ENCODE measurements at regions not wholly inside any gene's neighbourhood (a gene's known extent, or its start where the extent isn't known, plus 50 kb on each side); places are given as distances from the start of the nearest gene placed in this dataset.

DNA sequence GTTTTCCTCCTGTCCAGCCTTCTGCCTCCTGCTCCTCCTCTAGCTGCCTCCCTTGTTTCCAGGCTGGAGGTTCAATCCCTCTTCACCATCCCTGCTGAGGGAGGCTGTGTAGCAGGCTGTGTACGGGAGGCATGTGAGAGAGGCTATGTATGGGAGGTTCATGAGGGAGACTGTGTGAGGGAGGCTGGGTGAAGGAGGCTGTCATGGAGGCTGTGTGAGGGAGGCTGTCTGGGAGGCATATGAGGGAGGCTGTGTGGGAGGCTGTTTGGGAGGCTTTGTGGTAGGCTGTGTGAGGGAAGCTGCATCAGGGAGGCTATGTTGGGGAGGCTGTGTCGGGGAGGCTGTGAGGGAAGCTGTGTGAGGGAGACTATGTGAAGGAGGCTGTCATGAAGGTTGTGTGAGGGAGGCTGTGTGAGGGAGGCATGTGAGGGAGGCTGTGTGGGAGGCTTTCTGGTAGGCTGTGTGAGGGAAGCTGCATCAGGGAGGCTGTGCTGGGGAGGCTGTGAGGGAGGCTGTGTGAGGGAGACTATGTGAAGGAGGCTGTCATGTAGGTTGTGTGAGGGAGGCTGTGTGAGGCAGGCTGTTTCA, 123.7 kb upstream of the RNF32 start:
- intact Hi-C loops (cut with micrococcal nuclease) = no loop called here
- H3K9me3 Mint-ChIP-seq (ENCODE audit: insufficient read depth) = peaks cover 4% of the 10 kb centered on the region
- H3K27ac Mint-ChIP-seq = no peak overlapping the region
- Histone ChIP-seq H3K27me3 (replicated peaks in 1 of 4; ENCODE audit: control extremely low read depth in 1 of 4, control insufficient read depth in 3 of 4, insufficient read depth in 4 of 4, low read length in 3 of 4) (no peaks in the 10 kb centered on the region), H3K9ac (ENCODE audit: low read length) (no peak overlapping the region), H3K9me3 (ENCODE audit: control extremely low read depth in 1 of 3, control insufficient read depth in 2 of 3, insufficient read depth in 1 of 3, low read length in 2 of 3) (peaks cover 0 to 18% (median under 1%) of the 10 kb centered on the region in 3 donors), H3K36me3 (replicated peaks in 1 of 2; ENCODE audit: control extremely low read depth in 1 of 2, control insufficient read depth in 1 of 2, extremely low read depth in 1 of 2, insufficient read depth in 2 of 2, low read length in 1 of 2) (no peaks in the 10 kb centered on the region), H3K4me1 (ENCODE audit: control insufficient read depth in 2 of 2, insufficient read depth in 2 of 2, low read length in 2 of 2) (no peaks in the 10 kb centered on the region), H4K20me1 (ENCODE audit: control insufficient read depth, insufficient read depth, low read length, poor library complexity, severe bottlenecking) (no peaks in the 10 kb centered on the region), H3K4me3 (ENCODE audit: control extremely low read depth in 1 of 5, extremely low read depth in 1 of 5, insufficient read depth in 1 of 5, low read depth in 2 of 5, low read length in 4 of 5) (no peak overlapping the region), H3K27ac (ENCODE audit: low read length in 2 of 2) (no peak overlapping the region), H3K4me2 (replicated peaks; ENCODE audit: low read depth, low read length, poor library complexity, severe bottlenecking) (no peak overlapping the region), H2AFZ (ENCODE audit: insufficient read depth, low read depth, low read length, poor library complexity, severe bottlenecking) (no peak overlapping the region), H3K79me2 (ENCODE audit: control insufficient read depth, insufficient read depth, low read length) (no peaks in the 10 kb centered on the region)
- TF ChIP-seq CTCF (IDR thresholded peaks at IDR 0.05) (no peak), EZH2 (IDR thresholded peaks at IDR 0.05; ENCODE audit: borderline replicate concordance, insufficient read depth, low read depth, low read length, poor library complexity, severe bottlenecking) (no peak)
- no peak for ATAC-seq (ENCODE audit: low read depth)
- WGBS (ENCODE audit: insufficient coverage) = 97% methylated on average over 2 of the region's 2 CpGs
- ChIA-PET CTCF (no interaction called here), POLR2A (no interaction called here)
- no peaks in the 10 kb centered on the region for H3K4me1 Mint-ChIP-seq
- H3K4me3 Mint-ChIP-seq = no peak overlapping the region
- no peak for DNase-seq
- H3K27me3 Mint-ChIP-seq = peaks cover 2% of the 10 kb centered on the region

DNA sequence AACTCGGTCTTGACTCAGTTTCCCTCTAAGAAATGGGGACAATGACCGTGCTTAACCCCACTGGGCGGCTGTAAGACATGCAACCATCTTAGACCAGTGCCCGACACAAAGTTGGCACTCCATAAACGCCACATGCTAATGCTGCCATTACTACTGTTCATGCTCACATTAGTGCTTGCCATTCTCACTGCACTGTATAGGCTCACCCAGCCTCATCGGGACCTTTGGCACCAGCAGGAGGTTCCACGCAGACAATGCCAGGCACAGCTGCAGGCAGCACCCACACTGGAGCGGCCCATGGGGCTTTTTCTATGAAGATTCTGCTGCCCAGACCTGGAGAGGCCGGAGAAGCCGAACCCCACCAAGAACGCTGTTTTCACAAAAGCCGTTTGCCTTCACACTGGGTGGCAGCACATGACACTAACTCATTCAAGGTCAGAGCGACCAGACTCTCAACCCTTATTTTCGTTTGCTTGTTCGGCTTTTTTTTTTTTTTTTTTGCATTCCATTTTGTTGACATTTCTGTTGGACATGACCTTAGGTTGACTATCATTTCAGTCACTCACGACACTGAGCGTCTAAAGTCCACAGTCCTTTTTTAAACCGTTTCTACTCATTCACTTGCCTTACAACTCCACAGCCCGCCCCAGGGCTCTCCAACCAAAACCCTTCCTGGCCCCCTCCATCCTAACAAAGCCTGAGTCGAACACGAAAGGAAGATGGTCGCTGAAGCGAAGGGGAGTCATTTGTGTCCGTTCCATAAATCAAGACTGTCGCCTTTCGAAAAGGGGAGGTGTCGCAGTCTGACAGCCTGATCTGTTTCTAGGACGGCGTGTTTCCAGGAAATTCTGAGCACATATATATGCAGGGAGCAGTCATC, 124.4 kb upstream of the RNF32 start:
- H3K9ac ChIP-seq (ENCODE audit: low read length) = no peak overlapping the region
- H4K20me1 ChIP-seq (ENCODE audit: control insufficient read depth, insufficient read depth, low read length, poor library complexity, severe bottlenecking) = no peaks in the 10 kb centered on the region
- Mint-ChIP-seq H3K4me1 (no peaks in the 10 kb centered on the region), H3K27ac (no peak overlapping the region), H3K4me3 (no peak overlapping the region), H3K9me3 (ENCODE audit: insufficient read depth) (peaks cover 7% of the 10 kb centered on the region), H3K27me3 (peaks cover 2% of the 10 kb centered on the region)
- H3K4me3 ChIP-seq (ENCODE audit: control extremely low read depth in 1 of 5, extremely low read depth in 1 of 5, insufficient read depth in 1 of 5, low read depth in 2 of 5, low read length in 4 of 5) = no peak overlapping the region
- DNase-seq (no peak), ATAC-seq (ENCODE audit: low read depth) (no peak)
- H3K9me3 ChIP-seq (ENCODE audit: control extremely low read depth in 1 of 3, control insufficient read depth in 2 of 3, insufficient read depth in 1 of 3, low read length in 2 of 3) = peaks cover 1 to 22% (median 4%) of the 10 kb centered on the region in 3 donors
- TF ChIP-seq CTCF (IDR thresholded peaks at IDR 0.05) (no peak), EZH2 (IDR thresholded peaks at IDR 0.05; ENCODE audit: borderline replicate concordance, insufficient read depth, low read depth, low read length, poor library complexity, severe bottlenecking) (no peak)
- ChIA-PET POLR2A (no interaction called here), CTCF (no interaction called here)
- no peaks in the 10 kb centered on the region for H3K79me2 ChIP-seq (ENCODE audit: control insufficient read depth, insufficient read depth, low read length)
- no peaks in the 10 kb centered on the region for H3K27me3 ChIP-seq (replicated peaks in 1 of 4; ENCODE audit: control extremely low read depth in 1 of 4, control insufficient read depth in 3 of 4, insufficient read depth in 4 of 4, low read length in 3 of 4)
- intact Hi-C loops (cut with micrococcal nuclease) = no loop called here
- H3K27ac ChIP-seq (ENCODE audit: low read length in 2 of 2) = no peak overlapping the region
- no peak overlapping the region for H3K4me2 ChIP-seq (replicated peaks; ENCODE audit: low read depth, low read length, poor library complexity, severe bottlenecking)
- H3K4me1 ChIP-seq (ENCODE audit: control insufficient read depth in 2 of 2, insufficient read depth in 2 of 2, low read length in 2 of 2) = no peaks in the 10 kb centered on the region
- 78% methylated on average over 28 of the region's 29 CpGs for WGBS (ENCODE audit: insufficient coverage)
- no peak overlapping the region for H2AFZ ChIP-seq (ENCODE audit: insufficient read depth, low read depth, low read length, poor library complexity, severe bottlenecking)
- H3K36me3 ChIP-seq (replicated peaks in 1 of 2; ENCODE audit: control extremely low read depth in 1 of 2, control insufficient read depth in 1 of 2, extremely low read depth in 1 of 2, insufficient read depth in 2 of 2, low read length in 1 of 2) = no peaks in the 10 kb centered on the region

Data from B cell (primary cell).